ENCODE measurements at regions not wholly inside any gene's neighbourhood (a gene's known extent, or its start where the extent isn't known, plus 50 kb on each side); places are given as distances from the start of the nearest gene placed in this dataset.
"Not testable (repeated sequence)": the region's sequence is repeated elsewhere in the genome, so short reads cannot be mapped to it uniquely, and the experiment has no call there.

- DNase-seq: no peak
Observed at GRCh38 chr6:170192905-170193304, 98.0 kb downstream of the DLL1 start.

DNA sequence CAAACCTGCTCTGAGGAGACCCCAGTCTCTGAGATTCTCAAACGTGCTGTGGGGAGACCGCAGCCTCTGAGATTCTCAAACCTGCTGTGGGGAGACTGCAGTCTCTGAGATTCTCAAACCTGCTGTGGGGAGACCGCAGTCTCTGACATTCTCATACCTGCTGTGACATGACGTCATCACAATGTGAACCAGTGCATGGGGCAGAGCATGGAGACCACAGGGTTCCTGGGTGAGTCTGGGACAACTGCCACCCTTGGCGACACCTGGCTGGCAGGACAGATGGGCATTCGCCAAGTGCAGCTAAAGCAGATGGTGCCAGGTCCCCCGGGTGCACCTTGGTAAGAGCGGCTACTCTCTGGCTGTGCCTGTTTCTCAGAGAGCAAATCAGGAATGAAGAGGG is 98.8 kb downstream of the DLL1 start:
- DNase-seq: not testable (repeated sequence)

DNA sequence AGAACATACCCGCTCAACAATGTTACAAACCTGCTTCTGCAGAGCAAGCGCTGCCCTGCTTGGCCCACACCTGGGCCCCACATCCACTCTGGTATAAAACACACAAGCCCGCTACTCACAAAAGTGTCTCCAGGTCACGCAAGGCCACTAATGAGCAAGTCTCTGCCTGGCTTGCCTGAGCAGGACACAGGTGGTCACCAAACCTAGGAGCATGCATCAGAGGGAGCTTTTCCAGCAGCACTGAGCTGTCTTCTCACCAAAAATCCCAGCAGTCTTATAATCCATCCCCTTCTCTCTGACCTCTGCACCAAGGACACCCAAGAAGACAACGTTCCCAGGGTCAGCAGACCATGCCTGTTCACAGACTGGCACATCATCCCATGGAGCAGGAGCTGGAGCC is 100.8 kb downstream of the DLL1 start:
- no peak for DNase-seq

- no peak for DNase-seq
Observed at GRCh38 chr6:170189236-170189635, 101.6 kb downstream of the DLL1 start.

DNA sequence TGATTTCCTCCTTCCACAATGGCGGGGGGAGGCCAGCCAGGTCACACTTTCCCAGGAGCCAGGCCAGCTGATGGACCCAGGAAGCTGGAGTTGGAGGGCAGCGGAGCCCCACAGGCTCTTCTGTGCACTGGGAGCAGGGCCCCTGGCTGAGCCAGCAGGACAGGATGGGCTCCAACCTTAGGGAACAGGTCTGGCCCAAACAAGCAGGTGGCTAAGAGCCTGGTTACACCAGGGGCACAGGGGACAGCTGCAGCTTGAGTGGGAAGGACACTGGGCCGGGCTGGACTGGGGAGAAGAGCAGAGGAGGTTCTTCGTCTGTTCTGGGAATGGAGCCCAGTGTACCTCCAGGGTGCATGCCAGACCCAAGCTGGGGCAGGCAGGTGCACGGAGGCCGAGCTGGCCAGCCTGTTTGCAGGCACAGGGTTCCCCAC is 102.3 kb downstream of the DLL1 start:
- no peak for DNase-seq

DNA sequence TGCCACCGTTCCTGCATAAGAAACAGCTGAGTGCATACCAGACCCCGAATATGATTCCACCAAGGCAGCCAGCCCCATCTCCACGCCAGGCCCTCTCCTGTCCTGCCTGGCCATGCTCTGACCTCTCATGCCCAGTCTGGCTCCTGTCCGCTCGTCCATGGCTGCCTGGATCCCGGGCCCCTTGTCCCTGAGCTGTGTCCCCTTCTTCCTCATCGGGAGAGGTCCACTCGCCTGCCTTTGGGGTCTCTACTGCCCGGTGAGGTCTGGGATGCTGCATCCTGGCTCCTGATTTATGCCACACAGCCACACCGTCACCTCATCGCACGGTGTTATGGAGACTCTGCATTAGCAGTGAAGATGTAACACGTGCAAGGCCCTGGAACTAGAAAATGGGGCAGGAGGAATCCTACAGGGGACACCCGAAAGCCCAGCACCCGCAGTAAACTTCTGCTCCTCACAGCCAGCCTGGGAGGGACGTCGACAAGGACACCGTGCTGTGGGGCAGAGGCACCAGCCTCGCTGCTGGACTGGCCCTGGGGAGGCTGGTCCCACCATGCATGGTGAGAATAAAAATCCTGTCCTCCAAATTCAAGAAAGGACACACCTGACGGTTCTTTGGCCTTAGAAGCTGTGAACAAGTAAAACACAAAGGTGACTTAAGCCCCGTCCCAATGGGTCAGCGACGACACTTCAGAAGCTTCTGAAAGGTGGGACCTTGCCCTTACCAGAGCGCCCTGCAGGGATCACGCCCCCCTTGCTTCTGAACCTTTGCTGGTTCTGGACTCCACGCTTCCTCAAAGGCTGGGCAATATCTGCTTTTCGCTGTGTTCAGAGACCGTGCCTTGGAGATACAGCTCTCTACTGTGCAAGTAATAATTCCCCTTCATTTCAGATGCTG is 103.0 kb downstream of the DLL1 start:
- no peak for DNase-seq

DNA sequence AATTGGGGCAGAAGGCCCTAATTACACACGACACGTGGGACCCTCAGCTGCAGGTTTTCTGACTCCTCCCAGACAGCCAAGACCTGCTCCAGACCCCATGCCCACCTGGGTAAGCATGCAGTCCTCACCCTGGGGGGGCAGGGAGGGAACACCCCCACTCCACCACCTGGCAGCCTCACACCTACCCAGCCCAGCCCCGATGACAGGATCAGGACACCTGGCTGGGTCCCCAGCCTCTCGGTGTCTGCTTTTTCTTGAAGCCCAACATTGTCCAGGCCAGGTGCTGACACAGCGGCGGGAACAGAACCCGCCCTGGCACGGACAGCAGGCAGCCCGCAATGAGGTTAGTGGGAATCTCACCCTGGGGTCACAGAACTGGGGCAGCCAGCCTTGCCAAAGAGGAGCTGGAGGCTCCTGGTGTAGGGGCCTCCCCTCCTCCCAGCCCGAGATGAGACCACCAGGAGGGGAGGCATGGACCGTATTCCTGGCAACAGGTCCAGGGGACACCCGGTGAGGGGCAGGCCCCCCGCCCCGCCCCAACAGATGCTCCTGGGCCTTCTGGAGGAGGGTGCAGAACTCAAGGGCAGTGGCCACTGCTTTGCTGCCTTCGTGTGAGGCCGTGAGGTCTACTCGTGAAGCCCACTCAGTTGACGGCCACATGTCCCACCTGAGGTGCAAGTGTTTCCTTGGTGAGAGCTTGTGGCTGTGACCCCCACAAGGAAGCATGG is 103.8 kb downstream of the DLL1 start:
- DNase-seq: no peak

DNA sequence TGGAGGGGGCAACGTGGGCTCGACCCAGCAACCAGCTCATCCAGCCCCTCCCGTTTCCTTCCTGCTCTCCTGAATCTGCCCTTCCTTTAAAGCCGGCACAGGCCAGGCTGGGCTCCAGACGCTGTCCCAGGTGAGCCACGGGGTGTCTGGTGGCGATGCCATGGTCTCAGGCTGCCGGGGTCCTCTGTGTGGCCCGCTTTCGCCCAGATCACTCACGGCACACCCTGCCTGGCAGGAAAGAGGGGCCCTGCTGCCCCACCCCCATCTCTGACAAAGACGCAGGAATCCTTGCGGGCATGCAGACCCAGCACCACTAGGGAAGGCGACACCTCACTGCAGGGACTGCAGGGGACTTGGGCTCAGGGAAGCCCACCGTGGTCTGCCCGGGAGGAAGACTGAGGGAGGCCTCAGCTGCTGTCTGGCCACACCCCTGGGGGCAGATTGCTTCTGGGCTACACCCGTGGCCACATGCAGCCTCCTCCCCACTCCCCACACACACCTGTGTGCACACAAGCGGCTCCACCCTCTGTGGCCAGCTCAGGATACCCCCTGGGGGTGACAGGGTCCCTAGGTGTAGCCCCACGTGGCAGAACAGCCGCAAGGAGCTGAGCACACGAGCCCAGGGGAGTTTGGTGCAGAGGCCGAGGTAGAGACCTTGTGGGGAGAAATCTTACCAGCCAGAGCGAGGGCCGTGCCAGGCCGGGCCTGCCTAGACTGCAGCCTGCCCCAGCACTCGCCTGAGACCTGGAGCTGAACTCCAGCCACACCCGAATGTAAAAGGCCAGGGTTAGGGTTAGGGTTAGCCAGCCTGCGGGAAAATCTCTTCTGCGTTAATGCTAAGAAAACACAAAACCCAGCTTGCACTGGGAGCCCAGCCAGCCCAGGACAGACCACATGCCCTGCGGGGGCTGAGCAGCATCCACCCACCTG is 104.6 kb downstream of the DLL1 start:
- DNase-seq: no peak

DNA sequence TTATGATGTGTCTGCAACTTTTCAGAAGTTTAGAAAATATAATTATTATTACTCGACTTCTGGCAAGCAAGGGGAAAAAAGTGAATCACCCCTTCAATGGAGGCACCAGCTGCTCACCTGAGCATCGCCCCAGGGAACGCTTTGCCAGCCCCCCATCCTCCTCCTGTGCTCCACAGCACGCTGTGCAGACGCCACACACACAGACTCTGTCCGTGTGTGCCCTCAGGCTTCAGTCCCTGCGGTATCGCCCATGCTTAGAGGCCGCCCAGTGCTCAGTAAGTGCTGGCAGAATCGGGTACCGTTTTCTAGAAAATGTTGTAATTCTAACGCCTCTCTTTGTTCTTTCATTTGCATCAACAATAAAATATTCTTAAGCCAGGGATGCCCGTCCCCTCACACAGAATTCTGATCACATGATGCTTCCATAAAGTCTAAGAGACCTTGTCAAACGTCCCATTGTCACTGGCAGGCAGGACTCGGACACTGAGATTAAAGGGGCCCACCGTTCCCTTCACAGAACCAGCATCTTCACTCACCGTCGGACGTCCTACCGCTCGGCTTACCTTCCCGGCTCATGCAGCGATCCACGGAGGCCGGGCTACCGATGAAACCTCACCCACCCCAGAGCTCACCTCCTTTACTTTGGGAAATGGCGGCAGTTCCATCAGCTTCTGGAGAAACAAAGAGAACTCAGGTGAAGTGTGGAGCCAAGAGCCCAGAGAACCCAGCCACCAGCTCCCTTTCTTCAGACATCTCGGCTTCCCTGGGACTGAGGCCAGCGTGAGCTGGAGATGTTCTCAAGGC is 105.5 kb downstream of the DLL1 start:
- no peak for DNase-seq

DNA sequence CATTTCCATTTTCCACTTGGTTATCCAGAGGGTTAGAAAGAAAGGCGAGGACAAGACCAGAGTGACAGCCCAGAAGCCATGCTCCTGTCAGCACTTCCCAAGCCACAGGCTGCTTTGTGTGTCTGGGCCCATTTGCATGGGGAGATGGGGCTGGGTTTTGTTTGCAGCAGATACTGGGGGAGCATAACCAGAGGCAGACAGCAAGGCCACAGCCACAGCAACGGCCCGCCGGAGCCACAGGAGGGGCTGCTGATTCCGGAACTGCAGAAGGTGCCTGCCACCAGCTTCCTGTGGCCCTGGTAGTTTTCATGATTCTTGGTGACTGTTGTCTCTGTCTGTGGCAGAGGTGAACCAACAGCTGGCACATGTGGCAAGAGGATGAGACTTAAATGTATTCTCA is 106.6 kb downstream of the DLL1 start:
- DNase-seq: no peak

DNA sequence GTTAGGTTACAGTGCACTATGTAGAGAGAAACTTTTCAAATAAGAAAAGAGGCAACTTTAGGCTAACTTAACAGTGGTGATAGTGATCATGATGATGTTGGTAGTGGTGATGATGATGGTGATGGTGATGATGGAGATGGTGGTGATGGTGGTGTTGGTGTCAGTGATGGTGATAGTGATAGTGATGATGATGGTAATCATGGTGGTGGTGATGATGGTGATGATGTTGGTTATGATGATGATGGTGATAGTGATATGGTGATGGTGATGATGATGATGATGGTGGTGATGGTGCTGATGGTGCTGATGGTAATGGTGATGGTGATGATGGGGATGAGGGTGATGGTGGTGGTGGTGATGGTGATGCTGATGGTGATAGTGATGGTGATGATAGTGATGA is 107.4 kb downstream of the DLL1 start:
- DNase-seq: no peak

DNA sequence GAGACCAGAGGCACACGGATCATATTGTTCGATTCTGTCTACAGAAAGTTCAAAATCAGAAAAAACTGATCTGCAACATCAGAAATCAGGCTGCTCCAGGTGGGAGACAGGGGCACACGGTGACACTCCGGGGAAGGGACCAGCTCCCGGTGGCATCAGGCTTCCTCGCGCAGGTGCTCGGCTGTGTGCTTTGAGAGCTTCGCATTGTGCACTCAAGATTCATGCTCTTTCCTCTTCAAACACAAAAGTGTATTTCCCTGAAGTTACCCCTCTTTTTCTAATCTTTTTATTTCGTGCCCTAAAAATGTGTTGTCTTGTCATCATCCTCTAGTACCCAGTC is 108.1 kb downstream of the DLL1 start:
- no peak for DNase-seq

DNA sequence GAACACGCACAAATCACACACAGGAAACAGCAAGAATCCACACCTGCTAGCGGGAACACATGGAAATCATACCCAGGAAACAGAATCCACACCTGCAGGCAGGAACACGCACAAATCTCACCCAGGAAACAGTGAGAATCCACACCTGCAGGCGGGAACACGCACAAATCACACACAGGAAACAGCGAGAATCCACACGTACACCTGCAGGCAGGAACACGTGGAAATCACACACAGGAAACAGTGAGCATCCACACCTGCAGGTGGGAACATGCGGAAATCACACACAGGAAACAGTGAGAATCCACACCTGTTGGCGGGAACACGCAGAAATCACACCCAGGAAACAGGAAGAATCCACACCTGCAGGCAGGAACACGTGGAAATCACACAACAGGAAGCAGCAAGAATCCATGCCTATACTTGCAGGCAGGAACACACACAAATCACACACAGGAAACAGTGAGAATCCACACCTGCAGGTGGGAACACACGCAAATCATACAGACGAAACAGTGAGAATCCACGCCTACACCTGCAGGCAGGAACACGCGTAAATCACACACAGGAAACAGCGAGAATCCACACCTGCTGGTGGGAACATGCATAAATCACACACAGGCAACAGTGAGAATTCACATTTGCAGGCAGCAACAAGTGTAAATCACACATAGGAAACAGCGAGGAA is 108.6 kb downstream of the DLL1 start:
- DNase-seq: no peak

GRCh38 chr6:170181338-170181690 is 109.6 kb downstream of the DLL1 start:
- no peak for DNase-seq

- DNase-seq: no peak
Observed at GRCh38 chr6:170180671-170181337, 110.1 kb downstream of the DLL1 start.

GRCh38 chr6:170179616-170180324 is 111.1 kb downstream of the DLL1 start:
- no peak for DNase-seq

DNA sequence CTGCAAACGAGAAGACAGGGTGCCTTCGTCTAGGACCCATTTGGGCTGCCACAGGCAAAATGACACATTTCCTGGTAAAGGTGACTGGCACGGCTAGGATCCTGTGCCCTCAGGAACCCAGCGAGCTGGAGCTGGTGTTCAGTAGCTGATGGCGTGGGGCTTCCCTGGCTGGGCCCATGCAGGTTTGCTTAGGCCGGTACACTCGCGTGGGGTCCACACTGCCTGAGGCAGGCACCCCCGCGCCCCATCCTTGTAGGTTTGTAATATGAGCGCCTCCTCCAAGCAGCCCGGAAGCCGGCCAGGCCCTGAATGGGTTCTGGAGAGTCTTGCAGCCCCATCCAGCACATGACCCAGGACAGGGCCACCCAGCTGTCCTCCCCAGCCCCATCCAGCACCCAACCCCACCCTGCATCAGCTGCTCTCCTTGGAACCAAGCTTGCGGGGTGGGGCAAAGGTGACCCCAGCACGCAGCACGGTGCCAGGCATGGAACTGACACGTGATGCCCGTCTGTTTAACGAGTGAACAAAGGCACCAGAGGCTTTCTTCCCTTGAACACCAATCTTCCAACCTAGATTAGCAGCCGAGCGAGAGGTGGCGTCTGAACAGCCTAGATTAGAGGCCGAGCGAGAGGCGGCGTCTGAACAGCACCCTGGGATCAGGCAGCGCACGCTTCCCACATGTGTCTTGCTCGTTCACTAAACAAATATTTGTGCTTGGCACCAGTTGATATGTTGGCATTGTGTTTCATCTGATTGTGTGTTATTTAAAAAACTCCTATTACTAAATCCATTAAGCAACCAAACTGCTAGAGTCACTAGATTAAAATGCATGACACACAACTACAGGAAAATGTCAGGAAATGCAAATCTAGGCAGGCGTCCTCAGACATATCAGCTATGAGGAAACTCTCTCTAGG is 112.1 kb downstream of the DLL1 start:
- no peak for DNase-seq

DNA sequence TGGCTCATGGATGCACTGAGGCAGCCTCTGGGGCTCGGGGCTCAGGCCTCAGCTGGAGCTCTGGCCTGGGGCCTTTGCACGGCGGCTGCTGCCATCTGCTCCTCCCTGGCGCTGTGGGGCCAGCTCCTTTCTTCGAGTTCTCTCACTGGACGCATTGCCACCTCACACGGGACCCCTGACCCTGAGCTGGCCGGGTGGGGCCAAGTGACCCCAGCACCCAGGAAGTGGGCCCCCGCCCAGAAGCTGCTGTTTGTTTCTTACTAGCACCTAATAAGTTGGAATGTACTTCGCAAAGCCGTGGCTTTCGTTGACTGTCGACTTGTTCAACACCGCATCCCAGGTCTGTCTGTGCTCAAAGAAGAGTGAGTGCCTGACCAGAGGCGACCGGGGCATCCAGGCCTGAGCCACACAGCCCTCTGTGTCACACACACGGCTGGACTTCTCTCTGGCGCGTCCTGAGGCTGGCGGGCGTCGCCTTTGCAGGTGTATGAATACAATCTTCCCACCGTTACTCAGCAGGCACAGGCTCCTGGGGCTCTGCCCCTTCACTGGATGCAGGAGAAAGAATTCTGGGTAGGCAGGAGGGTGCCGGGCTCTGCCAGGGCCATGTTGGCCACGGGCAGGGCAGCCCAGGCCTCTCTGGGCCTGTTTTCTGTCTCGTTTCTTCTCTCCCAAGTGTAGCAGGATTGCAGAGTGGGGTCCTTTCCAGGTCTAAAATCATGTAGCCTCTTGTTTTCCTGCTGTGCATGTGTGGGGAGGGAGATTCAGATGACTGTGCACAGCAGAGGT is 112.9 kb downstream of the DLL1 start:
- DNase-seq: no peak

Measured in activated CD4-positive, alpha-beta T cell treated with anti-CD3 and anti-CD28 coated beads for 1 hour (primary cell).